Fibroblast of skin of scalp (primary cell): ENCODE measurements at regions not wholly inside any gene's neighbourhood (a gene's known extent, or its start where the extent isn't known, plus 50 kb on each side); places are given as distances from the start of the nearest gene placed in this dataset.
"Not testable (repeated sequence)": the region's sequence is repeated elsewhere in the genome, so short reads cannot be mapped to it uniquely, and the experiment has no call there.

Experiments
- DNase-seq: peaks from one replicate; pipeline ENCODE4 v3.0.0-alpha.2; 2013

- DNase-seq, result no peak
These were observed 101.2 kb upstream of the SEC11C start for GRCh38 chr18:59038295-59039039.

GRCh38 chr18:59039040-59039320 lies 100.7 kb upstream of the SEC11C start:
- not testable (repeated sequence) for DNase-seq

GRCh38 chr18:59039449-59039848 lies 100.2 kb upstream of the SEC11C start:
- no peak for DNase-seq

- DNase-seq, result no peak
These were observed 98.9 kb upstream of the SEC11C start for GRCh38 chr18:59040770-59041148.

- no peak for DNase-seq
These were observed 98.4 kb upstream of the SEC11C start for GRCh38 chr18:59041296-59041695.

- DNase-seq, result no peak
These were observed 97.6 kb upstream of the SEC11C start for GRCh38 chr18:59041819-59042815.

GRCh38 chr18:59044855-59045254 lies 94.8 kb upstream of the SEC11C start:
- DNase-seq, result no peak

- DNase-seq, result no peak
These were observed 92.2 kb upstream of the SEC11C start for GRCh38 chr18:59047321-59048047.

- DNase-seq, result no peak
These were observed 91.7 kb upstream of the SEC11C start for GRCh38 chr18:59048048-59048363.

- no peak for DNase-seq
These were observed 91.3 kb upstream of the SEC11C start for GRCh38 chr18:59048378-59048777.

- no peak for DNase-seq
These were observed 89.7 kb upstream of the SEC11C start for GRCh38 chr18:59049721-59050660.

- no peak for DNase-seq
These were observed 89.0 kb upstream of the SEC11C start for GRCh38 chr18:59050661-59051057.

- DNase-seq, result no peak
These were observed 88.1 kb upstream of the SEC11C start for GRCh38 chr18:59051470-59052165.

GRCh38 chr18:59052965-59053820 lies 86.5 kb upstream of the SEC11C start:
- DNase-seq, result peak; percentile 37

GRCh38 chr18:59054496-59055287 lies 85.0 kb upstream of the SEC11C start:
- no peak for DNase-seq

- peak; percentile 17 for DNase-seq
These were observed 84.2 kb upstream of the SEC11C start for GRCh38 chr18:59055345-59056032.

- peak; percentile 73 for DNase-seq
These were observed 82.8 kb upstream of the SEC11C start for GRCh38 chr18:59056706-59057492.

GRCh38 chr18:59057493-59057795 lies 82.2 kb upstream of the SEC11C start:
- DNase-seq, result no peak
